SK-N-MC (cell line): ENCODE measurements at regions not wholly inside any gene's neighbourhood (a gene's known extent, or its start where the extent isn't known, plus 50 kb on each side); places are given as distances from the start of the nearest gene placed in this dataset.

Source experiments
- EZH2 ChIP-seq: fragments of 200-600 bp; sonication (generic); IDR thresholded peaks from one replicate; pipeline ENCODE4 v1.6.1; 2017; ENCODE audit warnings: antibody characterized with exemption
- FOXP2 ChIP-seq: optimal IDR thresholded peaks from 2 replicates; pipeline ENCODE3; 2011; ENCODE audit warnings: mild to moderate bottlenecking, moderate library complexity; ENCODE audit not compliant: insufficient read depth; ENCODE audit errors: extremely low read length, control extremely low read depth
- POLR2AphosphoS5 ChIP-seq: IDR thresholded peaks from 2 replicates; pipeline ENCODE4 v1.6.1; 2012; ENCODE audit warnings: mild to moderate bottlenecking, low read depth, low read length, borderline replicate concordance

DNA sequence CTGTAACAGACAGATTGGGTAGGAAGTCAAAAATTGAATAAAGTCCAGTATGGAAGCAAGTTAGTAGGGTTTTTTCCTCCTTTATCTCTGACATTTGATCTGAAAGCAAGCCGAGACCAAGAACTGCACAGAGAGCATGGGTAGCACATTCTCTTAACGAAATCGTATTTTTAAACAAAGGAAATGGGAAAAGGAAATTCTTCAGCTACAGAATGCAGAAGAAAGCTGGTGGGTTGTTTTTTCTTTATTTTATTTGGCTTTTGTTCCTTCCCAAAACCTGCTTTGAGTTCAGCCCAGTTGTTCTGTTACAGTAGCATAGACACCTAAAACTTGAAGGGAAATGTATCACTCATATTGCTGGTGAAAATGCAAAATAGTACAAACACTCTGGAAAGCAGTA is 397.0 kb downstream of the GBE1 start:
- TF ChIP-seq EZH2 (no peak), FOXP2 (no peak), POLR2AphosphoS5 (no peak)
